HG02973 (cell line): ENCODE measurements at regions not wholly inside any gene's neighbourhood (a gene's known extent, or its start where the extent isn't known, plus 50 kb on each side); places are given as distances from the start of the nearest gene placed in this dataset.
"Not testable (repeated sequence)": the region's sequence is repeated elsewhere in the genome, so short reads cannot be mapped to it uniquely, and the experiment has no call there.

ENCODE experiments used
- ATAC-seq: cut with Tn5 transposase; IDR thresholded peaks from one replicate; pipeline ENCODE4 v1.9.1; 2021; ENCODE audit warnings: moderate library complexity; ENCODE audit not compliant: unreplicated experiment

DNA sequence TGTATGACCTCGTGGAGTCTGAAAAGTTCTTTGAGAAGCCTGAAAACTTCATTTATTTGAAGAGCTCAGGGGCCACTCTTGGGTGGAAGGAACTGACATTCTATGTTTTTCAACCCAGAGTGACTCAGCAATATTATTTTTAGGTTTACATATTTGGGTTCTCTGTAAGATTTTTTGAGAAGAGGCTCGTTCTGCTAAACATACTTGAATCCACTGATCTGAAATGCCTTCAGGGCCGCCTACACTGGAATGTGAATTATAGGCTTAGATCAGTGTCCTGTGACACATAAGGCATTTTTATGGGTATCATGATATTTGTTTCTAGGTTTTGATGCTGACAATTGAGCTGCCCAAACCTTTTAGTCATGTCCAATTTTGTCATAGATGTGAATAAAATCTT is 86.2 kb downstream of the PSAT1 start:
- no peak for ATAC-seq

DNA sequence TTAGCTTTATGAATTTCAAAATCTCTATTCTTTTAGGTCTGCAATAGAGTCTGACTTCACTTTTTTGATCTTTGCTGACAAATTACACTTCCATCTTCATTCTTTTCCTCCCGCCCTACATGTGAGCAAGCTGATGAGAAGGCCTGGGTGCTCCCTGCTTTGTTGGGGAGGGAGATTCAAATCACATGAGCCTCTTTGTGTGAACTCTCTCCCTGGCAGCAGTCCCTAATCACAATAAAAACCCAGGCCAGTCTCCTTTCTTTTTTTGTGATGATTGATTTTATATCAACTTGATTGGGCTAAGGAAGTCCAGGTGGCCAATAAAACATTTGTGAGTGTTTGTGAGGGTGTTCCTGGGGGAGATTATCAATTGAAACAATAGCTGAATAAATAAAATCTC is 89.4 kb downstream of the PSAT1 start:
- ATAC-seq = no peak

DNA sequence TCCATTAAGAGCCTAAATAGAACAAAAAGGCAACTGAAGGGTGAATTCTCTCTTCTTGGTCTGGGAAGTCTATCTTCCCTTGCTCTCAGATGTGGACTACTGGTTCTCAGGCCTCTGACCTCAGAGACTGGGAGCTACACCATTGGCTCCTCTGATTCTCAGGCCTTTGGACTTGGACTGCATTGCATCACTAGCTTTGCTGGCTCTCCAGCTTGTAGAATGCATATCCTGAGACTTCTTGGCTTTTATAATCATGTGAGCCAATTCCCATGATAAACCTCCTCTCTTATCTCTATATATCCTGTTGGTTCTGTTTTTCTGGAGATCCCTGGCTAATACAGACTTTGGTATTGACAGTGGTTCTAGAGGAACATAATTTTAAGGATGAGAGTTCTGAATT is 89.8 kb downstream of the PSAT1 start:
- ATAC-seq = no peak

DNA sequence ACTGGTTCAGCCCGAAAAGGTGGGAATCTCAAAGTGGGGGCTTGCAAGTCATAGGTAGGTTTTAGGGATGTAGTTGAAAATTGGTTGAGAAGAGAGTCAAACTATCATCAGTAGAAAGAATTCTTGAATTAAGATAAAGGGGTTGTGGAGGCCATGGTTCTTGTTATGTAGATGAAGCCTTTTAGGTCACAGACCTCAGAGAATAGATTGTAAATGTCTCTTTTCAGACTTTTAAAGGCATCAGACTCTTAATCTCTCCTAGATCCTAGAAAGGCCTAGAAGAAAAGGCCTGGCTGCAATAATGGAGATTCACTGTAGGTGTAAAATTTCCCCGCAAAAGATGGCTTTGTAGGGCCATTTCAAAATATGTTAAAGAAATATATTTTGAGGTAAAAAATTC is 96.4 kb downstream of the PSAT1 start:
- ATAC-seq = no peak

DNA sequence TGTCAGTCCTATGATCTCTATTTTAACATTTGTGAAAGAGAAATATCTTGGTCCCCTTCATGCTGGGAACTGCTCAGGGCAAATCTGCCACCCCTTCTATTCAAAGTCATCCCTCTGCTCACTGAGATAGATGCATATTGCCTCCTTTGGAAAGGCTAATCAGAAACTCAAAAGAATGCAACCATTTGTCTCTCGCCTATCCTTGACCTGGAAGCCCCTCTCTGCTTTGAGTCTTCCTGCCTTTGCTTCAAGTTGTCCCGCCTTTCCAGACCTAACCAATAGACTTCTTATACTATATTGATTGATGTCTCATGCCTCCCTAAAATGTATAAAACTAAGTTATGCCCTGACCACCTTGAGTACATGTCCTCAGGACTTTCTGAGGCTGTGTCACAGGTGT is 97.0 kb downstream of the PSAT1 start:
- ATAC-seq = no peak

DNA sequence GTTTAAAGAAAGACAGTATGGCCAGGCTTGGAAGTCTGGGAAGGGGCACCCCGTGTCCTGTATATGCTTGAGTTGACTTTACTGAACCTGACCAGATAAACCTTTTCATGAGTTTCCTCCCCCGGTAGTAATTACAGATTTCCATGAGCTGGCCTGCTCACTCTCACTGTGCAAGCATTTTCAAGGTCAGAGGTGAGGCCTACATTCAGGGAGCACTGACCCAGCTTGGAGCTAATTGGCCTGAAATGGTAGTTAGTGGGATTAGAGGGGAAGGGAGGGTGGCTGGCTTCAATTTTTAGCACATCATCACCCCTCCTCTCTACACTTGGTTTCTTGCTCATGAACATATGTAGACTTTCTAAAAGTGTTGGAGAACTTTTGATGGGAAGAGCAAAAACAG is 99.2 kb downstream of the PSAT1 start:
- no peak for ATAC-seq

GRCh38 chr9:78397045-78397444 is 100.1 kb downstream of the PSAT1 start:
- no peak for ATAC-seq

DNA sequence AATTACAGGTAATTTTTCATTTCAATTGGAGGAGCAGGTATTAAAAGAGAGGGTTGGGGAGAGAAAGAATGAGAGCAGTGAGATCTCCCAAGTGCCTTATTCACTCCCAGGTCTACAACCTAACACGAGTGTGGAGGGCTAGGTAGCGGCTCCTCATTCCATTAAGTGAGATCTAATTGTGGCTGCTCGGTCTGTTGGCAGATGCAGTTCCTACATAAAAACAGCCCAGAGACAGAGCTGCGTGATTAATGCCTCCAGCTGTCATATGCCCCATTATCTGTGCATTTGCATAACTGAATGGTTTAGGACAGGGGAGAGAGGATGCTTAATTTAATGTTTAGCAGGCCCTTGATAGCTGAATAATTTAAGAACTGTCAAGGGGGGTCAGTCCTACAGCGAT is 100.5 kb downstream of the PSAT1 start:
- ATAC-seq = no peak

DNA sequence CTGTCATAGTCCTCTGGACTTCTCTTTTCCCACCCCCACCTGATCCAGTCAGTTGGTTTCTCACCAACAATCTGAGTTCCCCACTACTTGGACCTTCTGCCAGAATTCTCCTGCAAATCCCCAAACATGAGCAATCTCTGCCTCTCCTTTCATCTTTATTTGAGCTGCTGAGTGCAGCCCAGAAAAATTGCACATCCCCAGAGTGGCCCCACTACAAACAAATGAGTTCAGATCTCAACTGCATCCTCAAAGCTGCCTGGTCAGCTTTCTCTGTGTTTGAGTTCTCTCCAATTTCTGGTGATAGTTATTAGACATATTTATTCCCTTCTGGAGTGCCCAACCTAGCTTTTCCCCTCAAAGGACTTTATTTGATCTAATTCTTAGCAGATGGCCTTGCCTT is 102.2 kb downstream of the PSAT1 start:
- no peak for ATAC-seq

- ATAC-seq = no peak
Observed at GRCh38 chr9:78400496-78400895, 103.6 kb downstream of the PSAT1 start.

DNA sequence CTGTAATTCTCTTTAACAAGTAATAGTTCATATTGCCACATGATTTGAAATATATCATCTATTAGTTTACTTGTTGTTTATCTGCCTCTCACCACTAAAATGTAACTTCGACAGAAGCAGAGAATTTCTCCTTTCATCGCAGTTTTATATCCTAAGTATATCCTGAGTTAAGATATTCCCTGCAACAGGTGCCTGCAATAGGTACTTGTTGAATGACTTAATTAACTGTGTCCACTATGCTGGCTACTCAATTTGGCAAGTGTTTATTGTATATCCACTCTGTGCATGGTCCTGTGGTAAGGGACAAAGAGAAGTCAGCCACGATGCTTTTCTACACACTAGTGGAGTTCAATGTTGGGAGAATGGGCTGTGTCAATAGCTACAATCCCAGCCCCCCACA is 108.5 kb downstream of the PSAT1 start:
- ATAC-seq = no peak

DNA sequence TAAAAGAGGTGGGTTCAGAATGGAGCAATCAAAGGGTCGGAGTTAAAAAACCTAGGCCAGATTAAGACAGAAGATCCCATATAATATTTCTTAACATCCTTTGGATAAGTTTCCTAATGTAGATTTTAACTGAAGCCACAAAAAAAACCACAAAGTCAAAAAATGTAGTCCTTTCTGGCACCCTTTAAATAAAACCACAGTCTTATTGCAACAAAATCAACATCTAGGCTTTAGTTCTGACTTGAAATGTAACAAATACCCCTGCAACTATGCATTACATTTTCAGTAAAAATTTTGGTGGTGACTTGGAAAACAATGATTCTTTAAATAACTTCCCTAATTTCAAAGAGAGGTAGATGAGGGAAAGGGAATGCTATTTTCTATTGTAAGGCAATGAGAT is 109.2 kb downstream of the PSAT1 start:
- ATAC-seq = no peak

- no peak for ATAC-seq
Observed at GRCh38 chr9:78406933-78407332, 110.0 kb downstream of the PSAT1 start.

DNA sequence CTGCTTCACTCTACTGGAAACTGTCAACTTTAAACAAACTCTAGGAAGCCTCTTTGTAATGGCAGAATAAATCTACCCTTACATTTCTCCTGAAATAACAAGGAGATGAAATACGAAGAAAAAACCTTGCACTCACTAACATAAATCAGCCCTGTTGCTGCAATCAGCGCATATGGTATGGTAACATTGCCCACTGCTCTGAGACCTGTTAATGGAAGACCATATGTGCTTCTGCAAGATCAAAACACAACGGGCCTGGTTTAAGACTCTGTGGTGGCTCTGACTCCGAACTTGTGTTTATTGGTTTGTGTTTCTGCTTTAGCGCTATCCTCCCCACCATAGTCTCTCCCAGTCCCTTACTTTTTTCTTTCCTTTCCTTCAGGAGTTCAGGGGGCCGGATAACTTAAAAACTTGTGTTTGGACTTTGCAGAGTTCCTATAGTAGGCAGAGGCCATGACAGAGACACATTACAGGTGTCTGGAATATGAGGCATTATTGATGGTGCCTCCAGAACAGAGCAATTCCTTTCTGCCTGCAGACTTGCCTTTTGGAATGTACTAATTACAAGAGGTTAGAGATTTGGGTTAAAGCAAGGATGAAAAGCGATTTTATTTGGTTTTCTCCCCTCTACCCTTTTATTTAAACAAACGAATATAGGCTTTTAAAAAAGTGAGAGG is 110.8 kb downstream of the PSAT1 start:
- no peak for ATAC-seq

DNA sequence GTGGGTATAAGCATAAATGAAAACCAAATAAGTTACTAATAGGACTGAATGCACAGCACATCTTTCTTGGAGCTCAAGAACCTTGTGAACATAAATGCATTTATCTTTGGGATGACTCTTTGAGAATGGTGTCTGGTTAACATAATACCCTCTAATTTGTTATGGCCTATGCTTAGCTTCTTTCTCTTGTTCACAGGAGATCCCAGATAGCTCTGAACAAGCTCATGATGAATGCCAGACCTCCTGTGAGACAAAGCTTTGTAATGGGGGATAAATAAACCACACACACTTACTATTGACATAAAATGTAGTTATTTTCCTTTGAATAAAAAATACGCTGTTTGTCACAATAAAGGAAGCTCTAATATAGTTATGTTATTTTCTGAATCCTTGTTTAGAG is 111.5 kb downstream of the PSAT1 start:
- ATAC-seq = no peak

DNA sequence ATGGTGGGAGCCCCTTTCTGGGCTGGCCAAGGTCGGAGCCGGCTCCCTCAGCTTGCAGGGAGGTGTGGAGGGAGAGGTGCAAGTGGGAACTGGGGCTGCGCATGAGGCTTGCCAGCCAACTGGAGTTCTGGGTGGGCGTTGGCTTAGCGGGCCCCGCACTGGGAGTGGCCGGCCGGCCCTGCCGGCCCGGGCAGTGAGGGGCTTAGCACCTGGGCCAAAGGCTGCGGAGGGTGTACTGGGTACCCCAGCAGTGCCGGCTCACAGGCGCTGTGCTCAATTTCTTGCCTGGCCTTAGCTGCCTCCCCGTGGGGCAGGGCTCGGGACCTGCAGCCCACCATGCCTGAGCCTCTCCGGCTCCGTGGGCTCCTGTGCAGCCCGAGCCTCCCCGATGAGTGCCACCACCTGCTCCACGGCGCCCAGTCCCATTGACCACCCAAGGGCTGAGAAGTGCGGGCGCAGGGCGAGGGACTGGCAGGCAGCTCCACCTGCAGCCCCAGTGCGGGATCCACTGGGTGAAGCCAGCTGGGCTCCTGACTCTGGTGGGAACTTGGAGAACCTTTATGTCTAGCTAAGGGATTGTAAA is 113.1 kb downstream of the PSAT1 start:
- ATAC-seq = not testable (repeated sequence)

DNA sequence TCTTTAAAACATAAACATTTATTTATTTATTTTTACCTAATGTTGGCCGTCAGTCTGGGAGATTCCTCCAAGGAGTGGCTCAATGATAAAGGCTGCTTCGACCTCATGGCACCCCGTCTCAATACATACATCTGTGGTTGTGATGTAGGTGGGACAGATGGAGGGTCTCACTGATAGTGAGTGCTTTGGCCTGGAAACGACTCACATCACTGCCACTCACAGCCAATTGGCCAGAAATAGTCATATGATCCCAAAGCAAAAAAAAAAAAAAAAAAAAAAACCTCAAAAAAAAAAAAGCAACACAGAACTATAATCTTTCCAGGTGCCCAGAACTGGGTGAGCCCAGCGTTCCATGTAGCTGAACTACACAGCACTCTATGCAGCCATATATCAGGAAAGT is 125.4 kb downstream of the PSAT1 start:
- no peak for ATAC-seq

- ATAC-seq = no peak
Observed at GRCh38 chr9:78424299-78424698, 127.4 kb downstream of the PSAT1 start.

- no peak for ATAC-seq
Observed at GRCh38 chr9:78428640-78429039, 131.7 kb downstream of the PSAT1 start.

DNA sequence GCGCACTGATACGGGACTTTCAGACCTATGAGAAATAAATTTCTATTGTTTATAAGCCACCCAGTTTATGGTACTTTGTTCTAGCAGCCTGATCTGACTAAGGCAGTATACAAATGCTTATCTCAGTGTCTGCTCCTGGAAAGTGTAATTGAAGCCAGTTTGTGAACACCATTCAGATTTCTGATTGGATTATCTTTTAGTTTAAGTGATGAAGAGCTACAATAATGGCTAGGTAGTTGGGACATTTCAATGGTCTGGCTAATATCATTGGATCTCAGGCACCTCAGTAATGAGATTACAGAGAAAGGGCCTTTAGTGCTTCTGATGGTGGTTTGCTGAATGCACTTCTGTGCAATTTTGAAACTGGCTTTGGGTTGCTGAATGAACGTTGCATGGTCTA is 133.5 kb downstream of the PSAT1 start:
- no peak for ATAC-seq

GRCh38 chr9:78431039-78431438 is 134.1 kb downstream of the PSAT1 start:
- not testable (repeated sequence) for ATAC-seq

DNA sequence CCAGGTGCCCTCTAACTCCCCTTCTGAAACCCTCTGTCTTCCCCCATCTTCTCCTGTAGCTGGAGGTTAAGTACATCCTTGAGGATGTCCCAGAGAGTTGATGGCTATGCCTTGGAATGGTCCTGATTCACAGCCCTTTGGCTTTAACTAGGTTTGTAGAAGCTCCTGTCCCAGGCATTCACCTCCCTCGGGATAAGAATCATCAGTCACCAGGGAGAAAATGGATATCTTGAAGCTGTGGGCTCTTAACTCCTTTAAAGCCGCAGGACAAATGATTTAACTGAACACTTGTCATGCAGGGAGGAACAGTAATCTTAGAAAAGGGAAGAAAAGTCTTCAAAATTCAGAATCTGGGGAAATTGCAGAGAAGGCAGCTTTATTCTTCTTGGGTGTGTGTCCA is 139.9 kb downstream of the PSAT1 start:
- ATAC-seq = no peak

- no peak for ATAC-seq
Observed at GRCh38 chr9:78437296-78437695, 140.4 kb downstream of the PSAT1 start.
